Stimulated activated CD8-positive, alpha-beta memory T cell treated with anti-CD3 and anti-CD28 coated beads, Interleukin-12 subunit alpha, Interleukin-12 subunit beta, amount 100 ng/mL, for 24 hours (primary cell): ENCODE measurements at regions not wholly inside any gene's neighbourhood (a gene's known extent, or its start where the extent isn't known, plus 50 kb on each side); places are given as distances from the start of the nearest gene placed in this dataset.

Experiments used
- DNase-seq: peaks from one replicate; pipeline ENCODE4 v3.0.0-alpha.2; 2020; ENCODE audit errors: extremely low read depth

GRCh38 chr7:45235905-45236304 lies 78.3 kb downstream of the RAMP3 start:
- no peak for DNase-seq

- DNase-seq: no peak
These were observed 79.1 kb downstream of the RAMP3 start for GRCh38 chr7:45236666-45237065.

DNA sequence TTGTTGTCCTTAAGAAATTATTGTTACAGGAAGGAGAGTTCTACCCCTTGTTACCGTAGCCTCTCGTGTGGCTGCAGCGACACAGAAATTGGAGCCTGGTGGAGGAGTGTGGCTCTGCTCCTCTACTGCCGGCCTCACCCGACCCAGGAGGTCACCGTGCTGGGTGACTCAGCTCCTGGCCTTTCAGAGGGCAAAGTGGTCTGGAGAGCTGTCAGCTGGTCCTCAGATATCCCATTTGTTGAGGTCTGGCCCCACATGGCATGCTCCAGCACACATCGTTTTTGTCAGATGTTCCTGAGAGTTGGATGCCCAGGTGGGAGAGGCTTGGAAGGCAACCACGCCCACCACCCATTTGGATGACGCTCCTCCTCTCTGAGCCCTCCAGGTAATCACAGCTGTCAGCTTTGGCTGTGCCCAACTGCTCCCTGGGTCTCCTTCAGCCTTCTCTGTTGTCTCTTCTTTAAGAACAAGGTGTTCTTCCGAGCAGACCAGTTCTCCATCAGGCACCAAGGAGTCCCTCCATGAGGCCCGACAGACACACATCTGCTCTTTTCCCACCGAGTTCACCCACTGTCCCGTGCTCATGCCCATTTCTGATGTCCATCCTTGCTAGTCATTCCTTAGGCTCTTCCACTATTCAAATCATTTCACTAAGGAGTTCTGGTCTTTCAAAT lies 80.3 kb downstream of the RAMP3 start:
- DNase-seq: no peak

DNA sequence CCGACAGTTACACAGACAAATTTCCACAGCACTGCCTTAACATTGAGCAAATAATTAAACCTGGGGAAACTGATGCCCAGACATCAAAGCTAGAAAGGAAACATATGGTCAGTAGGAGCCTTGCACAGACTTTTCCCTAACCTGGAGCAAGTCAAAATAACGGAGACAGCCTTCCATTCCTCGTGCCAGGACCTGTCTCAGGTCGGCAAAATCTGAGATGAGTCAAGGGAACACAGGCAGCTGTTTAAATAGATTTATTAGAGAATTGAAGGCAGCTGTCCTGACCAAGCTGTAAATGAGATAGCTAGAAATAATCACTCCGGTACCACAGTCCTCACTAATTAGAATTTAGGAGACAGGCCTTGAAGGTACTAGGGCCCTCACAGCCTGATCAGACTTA lies 81.2 kb downstream of the RAMP3 start:
- DNase-seq: no peak

GRCh38 chr7:45239486-45239885 lies 81.9 kb downstream of the RAMP3 start:
- no peak for DNase-seq

DNA sequence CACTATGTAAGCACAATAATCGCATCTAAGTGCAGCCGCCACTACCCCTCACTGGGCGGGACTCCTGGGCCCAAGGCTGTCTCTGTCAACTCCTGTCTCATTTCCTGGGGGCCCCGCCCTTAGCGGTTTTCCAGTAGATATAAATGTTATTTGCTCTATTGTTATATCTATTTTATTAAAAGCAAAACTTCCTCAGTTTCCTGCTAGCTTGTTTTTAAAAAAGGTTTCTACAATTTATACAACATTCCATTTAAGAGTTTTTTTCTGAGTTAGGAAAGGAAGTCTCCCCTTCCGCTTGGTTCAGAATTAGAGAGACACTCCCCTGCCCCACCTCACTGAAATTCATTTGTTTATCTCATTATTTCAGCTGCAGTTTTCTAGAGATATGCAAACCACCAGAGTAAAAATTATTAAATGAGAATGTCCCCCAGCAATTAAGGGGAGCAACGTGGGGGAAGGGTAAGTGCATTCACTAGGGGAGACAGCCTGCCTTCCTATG lies 82.7 kb downstream of the RAMP3 start:
- no peak for DNase-seq

DNA sequence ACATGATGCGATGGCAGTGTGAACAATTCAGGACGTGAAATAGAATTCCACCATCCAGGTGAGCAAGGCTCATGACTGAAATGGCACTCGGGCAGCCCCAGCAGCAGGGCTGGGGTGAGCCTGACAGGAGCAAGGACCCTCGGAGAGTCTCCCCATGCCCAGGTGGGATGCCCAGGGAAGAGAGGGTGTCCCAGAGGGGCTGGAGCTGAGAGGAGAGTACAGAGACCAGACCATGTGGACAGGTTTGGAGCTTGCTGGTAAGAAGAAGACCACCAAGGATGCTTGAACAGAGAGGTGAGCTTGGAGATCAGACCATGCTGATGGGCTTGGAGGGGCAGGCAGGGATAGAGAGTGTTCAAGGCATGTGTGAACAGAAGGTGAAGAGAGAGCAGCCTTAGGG lies 83.3 kb downstream of the RAMP3 start:
- DNase-seq: no peak

DNA sequence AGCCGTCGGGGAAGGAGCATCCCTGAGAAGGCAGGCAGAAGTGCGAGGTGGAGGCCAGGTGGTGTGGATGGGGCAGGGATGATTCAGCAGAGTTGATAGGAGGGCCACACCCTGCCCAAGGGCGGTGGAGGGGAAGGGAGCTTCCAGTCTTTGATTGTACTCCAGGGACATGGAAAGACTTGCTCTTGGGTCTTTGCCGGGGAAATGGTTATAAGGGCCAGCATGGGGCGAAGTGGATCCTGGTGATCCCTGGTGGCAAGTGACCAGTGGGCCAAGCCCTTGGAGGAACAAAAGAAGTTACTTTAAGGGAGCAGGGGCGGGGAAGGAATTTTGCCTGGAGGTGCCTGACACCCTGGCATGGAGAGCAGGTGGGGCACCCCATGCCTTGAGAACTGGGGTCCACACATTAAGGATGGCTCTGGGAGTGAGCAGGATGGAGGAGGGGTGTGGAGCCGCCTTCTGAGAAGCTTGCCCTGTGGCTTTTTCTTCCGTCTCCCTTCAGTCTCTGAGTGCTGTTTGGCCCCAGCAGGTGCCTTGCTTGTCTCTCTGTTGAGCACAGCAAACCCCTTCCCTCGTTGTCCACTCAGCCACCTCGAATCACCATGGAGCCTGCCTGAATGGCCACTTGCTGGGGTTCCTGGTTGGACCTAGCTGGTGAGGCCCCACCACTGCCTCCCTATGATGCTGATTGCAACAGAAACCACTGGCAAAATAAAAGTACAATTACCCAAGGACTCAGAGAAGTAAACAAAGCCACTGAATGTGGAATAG lies 83.9 kb downstream of the RAMP3 start:
- DNase-seq: no peak

- DNase-seq: no peak
These were observed 84.7 kb downstream of the RAMP3 start for GRCh38 chr7:45242261-45242660.

GRCh38 chr7:45242698-45243097 lies 85.1 kb downstream of the RAMP3 start:
- no peak for DNase-seq

- DNase-seq: no peak
These were observed 87.4 kb downstream of the RAMP3 start for GRCh38 chr7:45244981-45245380.

- DNase-seq: no peak
These were observed 88.7 kb downstream of the RAMP3 start for GRCh38 chr7:45246339-45246738.

- DNase-seq: no peak
These were observed 94.7 kb downstream of the RAMP3 start for GRCh38 chr7:45252248-45252647.

DNA sequence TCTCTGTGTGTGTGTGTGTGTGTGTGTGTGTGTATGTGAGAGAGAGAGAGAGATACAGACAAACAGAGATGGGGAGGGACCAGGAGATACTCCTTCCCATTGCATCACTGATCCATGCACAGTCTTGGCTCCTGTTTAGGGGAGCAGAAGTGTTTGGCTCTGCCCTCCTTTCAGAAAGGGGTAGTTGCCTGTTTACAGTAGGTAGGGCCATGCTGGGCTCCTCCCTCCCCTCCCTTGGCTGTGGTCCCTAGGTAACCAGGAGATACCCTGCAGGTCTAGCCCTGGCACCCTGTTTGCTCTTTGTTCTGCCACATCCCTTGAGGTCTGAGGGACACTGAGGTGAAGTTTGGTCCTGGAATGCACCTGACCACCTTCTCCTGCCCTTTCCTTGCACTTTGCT lies 95.3 kb downstream of the RAMP3 start:
- no peak for DNase-seq

DNA sequence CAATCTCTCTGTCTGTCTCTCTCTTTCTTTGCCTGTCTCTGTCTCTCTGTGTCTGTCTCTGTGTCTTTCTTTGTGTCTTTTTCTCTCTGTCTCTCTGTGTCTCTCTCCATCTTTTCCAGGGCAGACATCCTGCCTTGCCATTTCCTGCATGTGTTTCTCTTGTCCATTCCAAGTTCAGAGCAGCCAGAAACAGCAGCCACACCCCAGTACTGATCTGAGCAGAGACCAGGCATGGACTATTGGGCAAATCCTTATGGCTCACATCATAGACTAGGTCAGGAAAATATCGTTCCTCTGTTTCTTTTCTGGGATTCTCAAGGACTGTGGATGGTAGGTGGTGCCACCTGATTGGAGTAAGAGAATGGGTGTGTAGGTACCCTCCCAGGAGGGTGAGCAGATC lies 95.8 kb downstream of the RAMP3 start:
- no peak for DNase-seq

GRCh38 chr7:45255187-45255586 lies 97.6 kb downstream of the RAMP3 start:
- no peak for DNase-seq

GRCh38 chr7:45256309-45256708 lies 98.7 kb downstream of the RAMP3 start:
- DNase-seq: no peak

DNA sequence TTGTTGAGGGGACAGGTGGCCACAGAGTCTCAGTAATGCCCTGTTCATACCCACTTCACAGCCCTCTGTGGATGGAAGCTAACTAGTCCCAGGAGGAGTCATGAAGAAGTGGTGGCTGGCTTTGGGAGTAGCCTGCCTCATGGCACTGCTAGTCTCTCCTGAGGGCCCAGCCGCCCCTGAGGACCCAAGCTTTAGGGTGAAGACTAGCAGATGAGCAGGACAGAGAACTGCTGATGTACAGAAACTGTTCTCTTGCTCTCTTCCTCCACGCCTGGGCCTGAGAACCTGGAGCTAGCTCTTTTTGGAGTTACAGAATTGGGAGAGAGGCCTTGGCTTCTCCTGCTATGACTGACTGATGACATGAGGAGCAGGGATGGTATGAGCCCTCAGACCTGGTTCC lies 99.2 kb downstream of the RAMP3 start:
- no peak for DNase-seq

DNA sequence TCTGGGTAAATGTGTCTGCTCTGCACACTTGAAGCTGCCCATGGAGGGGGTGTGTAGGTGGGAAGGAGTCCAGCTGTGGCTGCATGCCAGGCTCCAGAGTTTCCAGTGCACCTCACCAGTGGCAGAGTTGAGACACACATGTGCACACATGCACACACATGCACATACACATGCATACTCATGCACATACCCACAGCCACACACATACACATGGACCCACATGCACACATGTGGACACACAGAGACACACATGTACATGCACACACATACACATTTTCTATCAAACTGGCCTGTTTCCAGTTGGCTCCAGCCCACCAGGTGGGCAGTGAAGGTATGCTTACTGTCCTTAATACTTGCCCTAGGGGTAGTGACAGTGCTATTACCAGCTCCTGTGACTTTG lies 99.7 kb downstream of the RAMP3 start:
- DNase-seq: no peak

DNA sequence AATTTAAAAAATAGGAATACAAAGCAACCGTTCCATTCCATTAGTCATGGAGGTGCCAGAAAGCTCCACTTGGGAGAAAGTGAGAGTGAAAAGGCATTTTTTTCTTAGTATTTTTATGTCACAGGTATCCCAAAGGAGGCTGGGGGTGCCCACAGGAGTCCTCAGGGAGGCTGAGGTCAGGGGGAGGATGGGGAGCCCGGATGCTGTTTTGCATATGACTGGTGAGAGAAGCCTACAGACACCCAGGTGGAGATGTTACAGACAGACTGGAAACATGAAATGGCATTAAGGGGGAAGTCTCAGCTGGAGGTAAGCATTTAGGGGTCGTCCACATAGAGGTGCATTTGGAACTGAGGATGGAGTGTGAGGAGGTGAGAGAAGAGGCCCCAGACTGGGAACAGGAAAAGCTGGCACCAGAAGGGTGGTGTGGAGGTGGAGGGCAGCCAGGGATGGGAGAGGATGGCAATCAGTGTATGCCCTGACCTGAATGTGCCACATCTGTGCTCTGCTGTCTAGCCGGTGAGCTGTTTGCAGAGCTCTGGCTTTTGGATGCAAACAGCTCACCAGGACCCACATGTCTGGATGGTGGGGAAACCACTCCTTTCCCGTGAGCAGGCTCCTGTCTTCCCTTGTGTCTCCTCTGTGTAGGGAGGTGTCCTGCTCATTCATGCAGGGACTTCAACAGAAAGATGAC lies 101.1 kb downstream of the RAMP3 start:
- no peak for DNase-seq

DNA sequence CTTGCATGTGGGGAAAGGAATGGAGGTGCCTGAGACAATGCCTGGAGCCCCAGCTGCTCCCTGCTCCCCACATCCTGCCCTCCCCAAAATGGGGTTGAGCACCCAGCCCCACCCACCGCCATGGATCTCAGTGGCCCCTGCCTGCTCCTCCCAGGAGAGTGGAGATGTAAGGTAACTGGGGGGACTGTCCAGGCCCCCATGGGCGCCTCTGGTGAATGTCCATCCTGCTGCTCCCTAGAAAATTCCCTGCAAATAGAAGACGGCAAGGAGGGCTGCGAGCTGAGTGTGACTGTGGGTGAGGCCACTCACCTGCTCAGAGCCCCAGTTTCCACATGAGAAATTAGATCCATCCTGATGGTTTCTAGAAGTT lies 101.6 kb downstream of the RAMP3 start:
- DNase-seq: no peak

GRCh38 chr7:45259966-45260646 lies 102.5 kb downstream of the RAMP3 start:
- DNase-seq: peak; percentile 28
